ENCODE measurements at regions not wholly inside any gene's neighbourhood (a gene's known extent, or its start where the extent isn't known, plus 50 kb on each side); places are given as distances from the start of the nearest gene placed in this dataset.

DNA sequence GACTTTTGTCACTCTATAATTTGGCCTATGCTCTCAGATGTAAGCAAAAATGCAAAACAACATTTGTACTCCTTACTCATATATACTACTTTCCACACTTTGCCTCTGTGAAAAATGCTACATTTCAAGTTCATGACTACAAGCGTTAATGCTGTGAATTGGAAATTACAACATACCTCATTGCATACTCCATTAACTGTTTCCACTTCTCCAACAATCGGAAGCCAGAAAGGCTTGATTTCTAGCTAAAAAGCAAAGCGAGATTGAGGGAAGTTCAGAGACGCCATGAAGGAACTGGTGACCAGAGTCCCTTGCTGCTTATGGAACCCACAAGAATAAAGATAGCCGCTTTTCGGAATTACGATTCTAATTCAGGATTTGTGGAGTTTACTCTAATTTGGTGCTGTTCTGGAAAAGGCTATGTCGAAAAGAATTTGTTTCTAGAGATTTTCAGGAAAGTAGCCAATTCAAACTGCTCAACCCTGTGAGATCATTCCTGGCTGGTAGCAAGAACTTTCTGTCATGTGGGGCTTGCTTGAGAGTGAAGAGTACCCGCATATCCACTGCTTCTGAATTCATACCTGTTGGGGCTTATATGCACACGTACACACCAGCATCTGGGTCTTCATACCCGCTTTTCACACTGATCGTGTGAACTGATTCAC lies 98.0 kb upstream of the CITED2 start:
- in situ Hi-C loops (cut with MboI; ENCODE audit: low sequenced_read_pairs, unreplicated experiment): no loop called here
- DNase-seq (ENCODE audit: low spot score): no peak
- TF ChIP-seq, protein P1, sequence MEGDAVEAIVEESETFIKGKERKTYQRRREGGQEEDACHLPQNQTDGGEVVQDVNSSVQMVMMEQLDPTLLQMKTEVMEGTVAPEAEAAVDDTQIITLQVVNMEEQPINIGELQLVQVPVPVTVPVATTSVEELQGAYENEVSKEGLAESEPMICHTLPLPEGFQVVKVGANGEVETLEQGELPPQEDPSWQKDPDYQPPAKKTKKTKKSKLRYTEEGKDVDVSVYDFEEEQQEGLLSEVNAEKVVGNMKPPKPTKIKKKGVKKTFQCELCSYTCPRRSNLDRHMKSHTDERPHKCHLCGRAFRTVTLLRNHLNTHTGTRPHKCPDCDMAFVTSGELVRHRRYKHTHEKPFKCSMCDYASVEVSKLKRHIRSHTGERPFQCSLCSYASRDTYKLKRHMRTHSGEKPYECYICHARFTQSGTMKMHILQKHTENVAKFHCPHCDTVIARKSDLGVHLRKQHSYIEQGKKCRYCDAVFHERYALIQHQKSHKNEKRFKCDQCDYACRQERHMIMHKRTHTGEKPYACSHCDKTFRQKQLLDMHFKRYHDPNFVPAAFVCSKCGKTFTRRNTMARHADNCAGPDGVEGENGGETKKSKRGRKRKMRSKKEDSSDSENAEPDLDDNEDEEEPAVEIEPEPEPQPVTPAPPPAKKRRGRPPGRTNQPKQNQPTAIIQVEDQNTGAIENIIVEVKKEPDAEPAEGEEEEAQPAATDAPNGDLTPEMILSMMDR (IDR thresholded peaks at IDR 0.05; ENCODE audit: borderline replicate concordance, control extremely low read depth, extremely low read depth, insufficient read depth, missing control alignments): no peak

DNA sequence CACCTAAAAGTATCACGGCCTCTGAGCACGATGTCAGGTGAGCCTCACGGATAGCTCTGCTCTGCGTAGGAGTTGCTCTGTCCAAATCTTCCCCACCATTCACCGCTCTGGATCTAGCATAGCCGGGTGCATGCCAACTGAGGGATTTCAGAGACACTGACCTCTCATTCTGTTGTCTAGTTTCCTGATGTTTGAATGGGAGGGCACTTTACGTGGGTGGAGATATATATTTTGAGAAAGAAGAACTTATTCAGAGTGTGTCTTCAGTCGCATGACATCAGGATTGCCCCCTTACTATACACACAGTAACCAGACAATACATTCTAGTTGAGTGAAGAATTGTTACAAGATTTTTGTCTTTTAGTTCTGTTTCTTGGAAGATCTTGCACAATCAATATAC lies 96.5 kb upstream of the CITED2 start:
- DNase-seq (ENCODE audit: low spot score): no peak
- in situ Hi-C loops (cut with MboI; ENCODE audit: low sequenced_read_pairs, unreplicated experiment): no loop called here
- TF ChIP-seq, protein P1 (IDR thresholded peaks at IDR 0.05; ENCODE audit: borderline replicate concordance, control extremely low read depth, extremely low read depth, insufficient read depth, missing control alignments): no peak

DNA sequence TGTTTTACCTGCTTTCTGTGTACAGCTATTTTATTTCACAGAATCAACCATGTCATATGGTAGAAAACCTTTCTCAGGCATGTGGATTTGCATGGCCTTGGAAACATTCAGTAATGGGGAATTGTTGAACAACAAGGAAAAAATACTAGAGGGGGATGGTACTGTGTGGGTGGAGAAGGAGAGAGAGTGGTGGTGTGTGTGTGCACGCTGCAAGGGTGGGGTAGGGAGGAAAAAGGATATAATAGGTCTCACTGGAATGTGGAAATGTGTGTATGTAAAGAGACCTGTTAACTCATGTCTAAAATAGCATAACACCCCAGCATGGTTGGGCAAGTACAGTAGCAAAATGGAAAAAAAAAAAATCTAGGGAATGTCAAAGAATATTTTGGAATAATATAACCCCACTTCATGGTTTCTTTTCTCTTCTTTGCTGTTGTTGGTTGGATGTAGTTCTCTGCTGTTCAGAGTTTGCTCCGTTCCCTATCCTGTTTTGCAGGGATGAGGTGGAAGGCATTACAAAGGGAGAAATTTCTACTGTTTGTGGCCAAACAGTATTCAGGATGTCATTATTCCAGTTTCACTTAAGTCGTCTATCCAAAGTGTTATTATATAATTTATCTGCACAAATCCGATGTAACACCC lies 93.9 kb upstream of the CITED2 start:
- no peak for DNase-seq (ENCODE audit: low spot score)
- in situ Hi-C loops (cut with MboI; ENCODE audit: low sequenced_read_pairs, unreplicated experiment): no loop called here
- TF ChIP-seq, protein P1 (IDR thresholded peaks at IDR 0.05; ENCODE audit: borderline replicate concordance, control extremely low read depth, extremely low read depth, insufficient read depth, missing control alignments): no peak

DNA sequence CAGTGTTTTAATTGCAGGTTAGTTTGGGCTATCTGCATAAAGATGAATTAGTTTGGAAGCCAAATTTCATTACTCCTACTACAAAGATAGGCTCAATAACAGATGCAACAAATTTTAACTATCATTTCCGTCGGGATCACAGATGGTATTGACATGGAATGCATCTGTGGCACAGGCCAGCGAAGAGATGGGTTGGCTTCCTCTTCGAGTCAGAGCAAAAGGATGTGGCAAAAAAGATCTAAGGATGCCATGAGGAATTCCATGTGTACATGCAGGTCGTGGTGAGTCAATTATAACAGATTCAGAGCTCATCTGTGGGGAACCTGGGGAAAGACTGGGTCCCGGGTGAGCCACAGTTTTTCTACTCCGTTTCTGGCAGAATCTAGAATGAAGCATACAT lies 83.0 kb upstream of the CITED2 start:
- in situ Hi-C loops (cut with MboI; ENCODE audit: low sequenced_read_pairs, unreplicated experiment): no loop called here
- no peak for DNase-seq (ENCODE audit: low spot score)
- TF ChIP-seq, protein P1 (IDR thresholded peaks at IDR 0.05; ENCODE audit: borderline replicate concordance, control extremely low read depth, extremely low read depth, insufficient read depth, missing control alignments): no peak

DNA sequence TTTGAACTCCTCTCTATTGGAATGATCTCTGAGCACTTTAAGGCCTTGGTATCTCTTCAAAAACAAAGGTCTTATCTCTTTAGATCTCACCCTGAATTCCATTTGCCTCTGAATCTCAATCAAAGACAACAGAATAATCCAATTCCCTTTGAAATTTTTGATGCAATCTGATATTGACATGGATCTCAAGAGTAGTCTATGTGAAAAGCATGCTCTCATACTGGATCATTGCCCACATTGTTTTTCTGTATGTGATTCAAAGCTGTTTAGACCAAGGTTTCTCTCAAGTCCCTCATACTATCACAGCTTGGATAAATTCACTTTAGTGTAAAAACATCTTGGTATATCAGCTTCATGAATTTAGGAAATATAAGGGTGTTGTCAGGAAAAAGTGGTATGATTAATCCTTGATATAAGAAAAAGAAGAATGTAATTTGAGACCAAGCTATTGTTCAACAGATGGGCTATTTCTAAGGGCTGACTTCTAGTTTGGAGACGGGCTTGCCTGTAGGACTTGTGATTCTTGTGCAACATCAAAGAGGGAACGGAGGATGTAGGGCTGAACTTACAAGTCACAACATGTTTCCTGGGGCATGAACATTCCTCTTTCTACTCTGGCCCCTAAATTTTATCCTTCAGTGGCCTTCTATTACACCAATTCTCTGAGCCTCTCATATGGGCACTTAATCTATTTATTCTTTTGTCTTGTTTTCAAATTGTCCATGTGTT lies 77.9 kb upstream of the CITED2 start:
- no peak for DNase-seq (ENCODE audit: low spot score)
- TF ChIP-seq, protein P1 (IDR thresholded peaks at IDR 0.05; ENCODE audit: borderline replicate concordance, control extremely low read depth, extremely low read depth, insufficient read depth, missing control alignments): no peak
- in situ Hi-C loops (cut with MboI; ENCODE audit: low sequenced_read_pairs, unreplicated experiment): no loop called here

DNA sequence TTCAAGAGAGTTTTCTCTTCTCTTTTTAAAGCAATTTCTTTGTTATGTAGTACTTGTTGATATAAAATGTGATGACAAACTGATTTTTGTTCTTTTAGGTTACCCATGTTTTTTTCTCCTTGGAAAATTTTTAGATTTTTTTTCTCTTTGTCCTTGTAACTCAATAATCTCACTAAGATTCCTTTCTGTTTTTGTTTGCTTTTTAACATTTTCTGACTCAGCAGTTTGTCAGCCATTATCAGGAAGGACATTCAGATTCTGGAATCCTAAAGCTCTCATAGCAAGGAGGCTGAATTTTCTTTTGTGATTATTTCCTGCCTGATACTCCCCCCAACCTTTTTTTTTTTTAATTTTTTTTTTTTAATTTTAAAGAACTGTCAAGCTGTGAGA lies 75.2 kb upstream of the CITED2 start:
- TF ChIP-seq, protein P1 (IDR thresholded peaks at IDR 0.05; ENCODE audit: borderline replicate concordance, control extremely low read depth, extremely low read depth, insufficient read depth, missing control alignments): no peak

More for the DNA sequence above, 75.2 kb upstream of the CITED2 start:
- no peak for DNase-seq (ENCODE audit: low spot score)
- in situ Hi-C loops (cut with MboI; ENCODE audit: low sequenced_read_pairs, unreplicated experiment): no loop called here
